Liver (tissue), 8 donors: ENCODE measurements at regions not wholly inside any gene's neighbourhood (a gene's known extent, or its start where the extent isn't known, plus 50 kb on each side); places are given as distances from the start of the nearest gene placed in this dataset.

Source experiments
- DNase-seq: peaks from one replicate; pipeline ENCODE4 v3.0.0-alpha.2; 2017; ENCODE audit warnings: low spot score
- H3K27ac ChIP-seq, 2 donors: one replicate each; pipeline ENCODE4 v1.7.0; 2013; ENCODE audit warnings: inconsistent platforms in 2 of 2, low read length in 2 of 2, control low read depth in 1 of 2, low read depth in 1 of 2, mild to moderate bottlenecking in 1 of 2
- H3K27me3 ChIP-seq, 4 donors: one replicate each; pipeline versions ENCODE4 v1.6.1 to v1.7.0; 2013; ENCODE audit warnings: low read length in 3 of 4, inconsistent platforms in 1 of 4, mild to moderate bottlenecking in 1 of 4, moderate library complexity in 1 of 4; ENCODE audit not compliant: control insufficient read depth in 4 of 4, insufficient read depth in 4 of 4
- H3K36me3 ChIP-seq, 4 donors: one replicate each; pipeline versions ENCODE4 v1.6.1 to v1.7.0; 2013; ENCODE audit warnings: low read length in 3 of 4, mild to moderate bottlenecking in 3 of 4, low read depth in 1 of 4, moderate library complexity in 1 of 4; ENCODE audit not compliant: control insufficient read depth in 4 of 4, insufficient read depth in 3 of 4
- H3K4me1 ChIP-seq, 4 donors: one replicate each; pipeline versions ENCODE4 v1.6.1 to v1.7.0; 2013; ENCODE audit warnings: low read length in 3 of 4, mild to moderate bottlenecking in 3 of 4, moderate library complexity in 1 of 4; ENCODE audit not compliant: control insufficient read depth in 4 of 4, insufficient read depth in 4 of 4
- H3K4me3 ChIP-seq, 3 donors: one replicate each; pipeline versions ENCODE4 v1.6.1 to v1.7.0; 2013; ENCODE audit warnings: low read length in 3 of 3, control low read depth in 1 of 3, low read depth in 1 of 3, mild to moderate bottlenecking in 1 of 3
- H3K9ac ChIP-seq, 2 donors: one replicate each; pipeline ENCODE4 v1.7.0; 2013; ENCODE audit warnings: low read length in 2 of 2, mild to moderate bottlenecking in 2 of 2, moderate library complexity in 2 of 2, control low read depth in 1 of 2, low read depth in 1 of 2
- H3K9me3 ChIP-seq, 4 donors: one replicate each; pipeline versions ENCODE4 v1.6.1 to v1.7.0; 2013; ENCODE audit warnings: low read length in 3 of 4; ENCODE audit not compliant: control insufficient read depth in 4 of 4
- ATF3 ChIP-seq: IDR thresholded peaks from 2 replicates; pipeline ENCODE4 v1.6.1; 2016; ENCODE audit warnings: antibody characterized with exemption
- CTCF ChIP-seq: fragments of 150-350 bp; IDR thresholded peaks from 2 replicates; pipeline ENCODE4 v1.5.1; 2017; ENCODE audit warnings: improper control_type of control experiment, low read depth, low read length; ENCODE audit not compliant: missing input control
- EGR1 ChIP-seq, 2 donors: IDR thresholded peaks; 2 replicates each; pipeline ENCODE4 v1.6.1; 2016 to 2018; ENCODE audit warnings: antibody characterized with exemption in 2 of 2, low read depth in 2 of 2
- FOXA1 ChIP-seq: IDR thresholded peaks from 2 replicates; pipeline ENCODE4 v1.6.1; 2016; ENCODE audit warnings: antibody characterized with exemption
- FOXA2 ChIP-seq: IDR thresholded peaks from 2 replicates; pipeline ENCODE4 v1.6.1; 2016; ENCODE audit warnings: antibody characterized with exemption
- GABPA ChIP-seq, 2 donors: IDR thresholded peaks in 1 of 2; conservative IDR thresholded peaks in 1 of 2; 2 replicates each; pipeline ENCODE4 v1.6.1; 2016; ENCODE audit warnings: antibody characterized with exemption in 2 of 2, mild to moderate bottlenecking in 1 of 2, moderate library complexity in 1 of 2
- HNF4A ChIP-seq, 2 donors: conservative IDR thresholded peaks; 2 replicates each; pipeline ENCODE4 v1.6.1; 2016; ENCODE audit warnings: antibody characterized with exemption in 2 of 2, mild to moderate bottlenecking in 2 of 2
- HNF4G ChIP-seq: IDR thresholded peaks from 2 replicates; pipeline ENCODE4 v1.6.1; 2016; ENCODE audit warnings: antibody characterized with exemption
- JUND ChIP-seq, 2 donors: IDR thresholded peaks; 2 replicates each; pipeline ENCODE4 v1.6.1; 2016; ENCODE audit warnings: antibody characterized with exemption in 2 of 2
- MAX ChIP-seq: IDR thresholded peaks from 2 replicates; pipeline ENCODE4 v1.6.1; 2016; ENCODE audit warnings: antibody characterized with exemption
- NR2F2 ChIP-seq: IDR thresholded peaks from 2 replicates; pipeline ENCODE4 v1.6.1; 2016; ENCODE audit warnings: antibody characterized with exemption
- RAD21 ChIP-seq, 2 donors: IDR thresholded peaks; 2 replicates each; pipeline ENCODE4 v1.6.1; 2016; ENCODE audit warnings: antibody characterized with exemption in 2 of 2, mild to moderate bottlenecking in 2 of 2
- RXRA ChIP-seq, 2 donors: IDR thresholded peaks; 2 replicates each; pipeline ENCODE4 v1.6.1; 2017 to 2018; ENCODE audit warnings: antibody characterized with exemption in 2 of 2, mild to moderate bottlenecking in 1 of 2
- SP1 ChIP-seq: IDR thresholded peaks from 2 replicates; pipeline ENCODE4 v1.6.1; 2018; ENCODE audit warnings: antibody characterized with exemption, mild to moderate bottlenecking
- TAF1 ChIP-seq: conservative IDR thresholded peaks from 2 replicates; pipeline ENCODE4 v1.6.1; 2016; ENCODE audit warnings: antibody characterized with exemption, mild to moderate bottlenecking
- YY1 ChIP-seq: IDR thresholded peaks from 2 replicates; pipeline ENCODE4 v1.6.1; 2016; ENCODE audit warnings: antibody characterized with exemption, mild to moderate bottlenecking
- WGBS: extraction: QIAGEN DNeasy Blood & Tissue Kit; methylation state at CpG from one replicate; pipeline ENCODE4 v1.1.7; 2013; 5-methylcytosine and 5-hydroxymethylcytosine counted together
- TF ChIP-seq, protein P1 (sequence below): IDR thresholded peaks from 2 replicates; pipeline ENCODE4 v1.6.1; 2016; ENCODE audit warnings: antibody characterized with exemption
- donor health status: healthy.
- donor health status: healthy.
- donor health status: healthy.
- donor health status: healthy.
- donor health status: healthy.

- no peak overlapping the region for H3K4me3 ChIP-seq
- H3K36me3 ChIP-seq, result no peaks in the 10 kb centered on the region
- H3K9ac ChIP-seq, result no peak overlapping the region
- H3K27me3 ChIP-seq, result no peaks in the 10 kb centered on the region
- H3K9me3 ChIP-seq, result no peaks in the 10 kb centered on the region
- TF ChIP-seq YY1 (no peak), HNF4G (no peak), JUND (IDR thresholded peaks at IDR 0.05) (no peak)
- no peaks in the 10 kb centered on the region for H3K4me1 ChIP-seq
- no peak for DNase-seq
- 93% methylated on average over 2 of the region's 2 CpGs for WGBS
- no peak overlapping the region for H3K27ac ChIP-seq
Observed at GRCh38 chr3:71924721-71925120, 139.8 kb upstream of the PROK2 start.

DNA sequence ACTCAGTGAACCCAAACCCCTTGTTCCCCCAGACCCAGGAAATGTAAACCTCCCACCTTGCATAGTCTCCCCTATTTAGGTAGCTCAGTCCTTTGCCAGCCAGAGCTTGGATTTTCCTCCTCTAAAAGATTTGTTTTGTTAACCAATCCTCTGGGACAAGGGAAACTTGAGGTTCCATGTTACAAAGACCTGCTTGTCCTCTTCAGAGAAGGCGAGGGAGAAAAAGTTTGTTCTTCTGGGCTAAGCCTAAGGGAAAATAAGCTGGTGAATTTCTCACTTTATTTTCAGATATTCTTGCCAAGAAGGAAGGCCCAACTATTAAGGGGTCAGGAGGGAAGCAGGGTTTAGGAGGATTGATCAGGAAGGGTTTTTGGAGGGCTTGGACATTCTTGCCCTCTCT, 136.1 kb upstream of the PROK2 start:
- no peak overlapping the region for H3K9ac ChIP-seq
- 93% methylated on average over 1 of the region's 1 CpG for WGBS
- no peaks in the 10 kb centered on the region for H3K27me3 ChIP-seq
- H3K9me3 ChIP-seq, result no peaks in the 10 kb centered on the region
- DNase-seq, result no peak
- TF ChIP-seq, protein P1, sequence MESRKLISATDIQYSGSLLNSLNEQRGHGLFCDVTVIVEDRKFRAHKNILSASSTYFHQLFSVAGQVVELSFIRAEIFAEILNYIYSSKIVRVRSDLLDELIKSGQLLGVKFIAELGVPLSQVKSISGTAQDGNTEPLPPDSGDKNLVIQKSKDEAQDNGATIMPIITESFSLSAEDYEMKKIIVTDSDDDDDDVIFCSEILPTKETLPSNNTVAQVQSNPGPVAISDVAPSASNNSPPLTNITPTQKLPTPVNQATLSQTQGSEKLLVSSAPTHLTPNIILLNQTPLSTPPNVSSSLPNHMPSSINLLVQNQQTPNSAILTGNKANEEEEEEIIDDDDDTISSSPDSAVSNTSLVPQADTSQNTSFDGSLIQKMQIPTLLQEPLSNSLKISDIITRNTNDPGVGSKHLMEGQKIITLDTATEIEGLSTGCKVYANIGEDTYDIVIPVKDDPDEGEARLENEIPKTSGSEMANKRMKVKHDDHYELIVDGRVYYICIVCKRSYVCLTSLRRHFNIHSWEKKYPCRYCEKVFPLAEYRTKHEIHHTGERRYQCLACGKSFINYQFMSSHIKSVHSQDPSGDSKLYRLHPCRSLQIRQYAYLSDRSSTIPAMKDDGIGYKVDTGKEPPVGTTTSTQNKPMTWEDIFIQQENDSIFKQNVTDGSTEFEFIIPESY, result no peak
- TF ChIP-seq FOXA1 (no peak), NR2F2 (no peak), CTCF (no peak), ATF3 (no peak), TAF1 (no peak), RAD21 (IDR thresholded peaks at IDR 0.05) (no peak), MAX (no peak), EGR1 (IDR thresholded peaks at IDR 0.05; ENCODE audit: low read depth in 2 of 2) (no peak), HNF4G (no peak), FOXA2 (no peak), SP1 (no peak), HNF4A (conservative IDR thresholded peaks at IDR 0.05) (no peak), GABPA (IDR thresholded peaks at IDR 0.05 in 1 of 2, conservative IDR thresholded peaks at IDR 0.05 in 1 of 2) (no peak)
- H3K4me1 ChIP-seq, result no peaks in the 10 kb centered on the region
- no peaks in the 10 kb centered on the region for H3K36me3 ChIP-seq
- no peak overlapping the region for H3K4me3 ChIP-seq
- H3K27ac ChIP-seq, result no peak overlapping the region

DNA sequence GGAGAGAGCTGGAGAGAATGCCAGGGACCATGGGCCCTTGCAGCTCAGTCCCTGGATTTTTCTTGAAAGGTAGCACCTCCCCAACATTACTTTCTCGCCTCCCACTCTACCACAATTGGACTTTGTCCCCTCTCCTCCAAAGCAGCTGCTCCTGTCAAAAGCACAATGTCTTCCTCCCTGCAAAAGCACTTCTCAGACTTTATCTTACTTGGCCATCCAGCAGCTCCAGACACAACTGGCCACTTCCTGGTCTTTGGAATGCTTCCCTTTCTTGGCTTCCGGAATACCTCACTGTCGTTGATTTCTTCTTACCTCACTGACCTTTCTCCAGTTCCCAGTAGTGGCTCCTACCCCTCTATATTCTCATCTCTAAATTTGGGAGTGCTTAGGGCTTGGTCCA, 134.6 kb upstream of the PROK2 start:
- no peaks in the 10 kb centered on the region for H3K36me3 ChIP-seq
- no peak overlapping the region for H3K27ac ChIP-seq
- no peaks in the 10 kb centered on the region for H3K9me3 ChIP-seq
- no peak overlapping the region for H3K9ac ChIP-seq
- no peak for DNase-seq
- no peaks in the 10 kb centered on the region for H3K4me1 ChIP-seq
- WGBS, result 73% methylated on average over 3 of the region's 3 CpGs
- H3K27me3 ChIP-seq, result no peaks in the 10 kb centered on the region
- H3K4me3 ChIP-seq, result no peak overlapping the region
- no peak for TF ChIP-seq HNF4G
- TF ChIP-seq HNF4A (conservative IDR thresholded peaks at IDR 0.05), result no peak
- no peak for TF ChIP-seq GABPA (IDR thresholded peaks at IDR 0.05 in 1 of 2, conservative IDR thresholded peaks at IDR 0.05 in 1 of 2)
- TF ChIP-seq, protein P1, result no peak
- TF ChIP-seq NR2F2, result no peak
- no peak for TF ChIP-seq CTCF
- no peak for TF ChIP-seq RXRA (IDR thresholded peaks at IDR 0.05)
- TF ChIP-seq SP1, result no peak
- TF ChIP-seq TAF1, result no peak
- TF ChIP-seq JUND (IDR thresholded peaks at IDR 0.05), result no peak
- no peak for TF ChIP-seq ATF3
- TF ChIP-seq YY1, result no peak
- no peak for TF ChIP-seq FOXA2
- TF ChIP-seq FOXA1, result no peak
- no peak for TF ChIP-seq EGR1 (IDR thresholded peaks at IDR 0.05; ENCODE audit: low read depth in 2 of 2)
- no peak for TF ChIP-seq MAX
